ENCODE measurements at regions not wholly inside any gene's neighbourhood (a gene's known extent, or its start where the extent isn't known, plus 50 kb on each side); places are given as distances from the start of the nearest gene placed in this dataset.

DNA sequence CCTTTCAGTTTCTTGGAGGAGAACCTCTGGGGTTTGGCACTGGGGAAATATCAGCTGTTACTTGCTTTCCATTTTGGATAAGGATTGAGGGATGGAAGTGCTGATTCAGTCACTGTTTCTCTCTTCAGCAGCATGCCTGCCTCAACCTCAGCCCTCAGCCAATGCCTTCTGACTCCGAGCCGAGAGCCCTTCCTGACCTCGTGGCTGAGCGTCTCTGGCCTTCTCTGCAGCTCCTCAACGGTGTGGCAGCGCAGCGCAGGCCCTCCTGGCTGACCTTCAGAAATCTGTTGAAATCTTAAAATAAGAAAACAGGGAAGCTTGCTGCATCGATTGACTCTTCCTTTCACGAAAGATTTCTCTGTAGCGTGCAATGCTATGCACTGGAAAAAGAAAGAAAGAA is 434.3 kb upstream of the FAT1 start:
- no peak for TF ChIP-seq BHLHE40 (IDR thresholded peaks at IDR 0.05; ENCODE audit: borderline replicate concordance)
- TF ChIP-seq SP1 (IDR thresholded peaks at IDR 0.05): no peak
- no peak for TF ChIP-seq ARNT (IDR thresholded peaks at IDR 0.05)
- no peak for TF ChIP-seq L3MBTL2 (conservative IDR thresholded peaks at IDR 0.05)
- no peak for TF ChIP-seq ELF4 (IDR thresholded peaks at IDR 0.05)
- TF ChIP-seq TARDBP (IDR thresholded peaks at IDR 0.05): no peak
- no peak for TF ChIP-seq FOXM1 (IDR thresholded peaks at IDR 0.05; ENCODE audit: borderline replicate concordance)
- no peak for TF ChIP-seq NFRKB (IDR thresholded peaks at IDR 0.05)
- TF ChIP-seq HDGF (IDR thresholded peaks at IDR 0.05; ENCODE audit: borderline replicate concordance): no peak
- no peak for TF ChIP-seq SUZ12 (IDR thresholded peaks at IDR 0.05)
